Gastrocnemius medialis (tissue), 4 donors: ENCODE measurements at regions not wholly inside any gene's neighbourhood (a gene's known extent, or its start where the extent isn't known, plus 50 kb on each side); places are given as distances from the start of the nearest gene placed in this dataset.

ENCODE experiments used
- ATAC-seq, 2 donors: fragments of 150-250 bp; one replicate each; pipeline ENCODE4 v1.9.1; 2016
- DNase-seq, 2 donors: peaks; one replicate each; pipeline ENCODE4 v3.0.0-alpha.2; 2019
- H3K27ac ChIP-seq, 4 donors: fragments of 200-600 bp; sonication (generic); 1 replicate in 1 of 4; 2 replicates in 3 of 4; pipeline ENCODE4 v1.5.1; 2016 to 2018; ENCODE audit warnings: mild to moderate bottlenecking in 2 of 4, moderate library complexity in 1 of 4
- H3K27me3 ChIP-seq, 3 donors: fragments of 200-600 bp; sonication (generic) in 2 of 3; 1 replicate in 1 of 3; 2 replicates in 2 of 3; pipeline versions ENCODE4 v1.5.1 to v1.6.0; 2016 to 2019; ENCODE audit warnings: mild to moderate bottlenecking in 1 of 3, moderate library complexity in 1 of 3
- H3K36me3 ChIP-seq, 2 donors: fragments of 200-600 bp; sonication (generic) in 1 of 2; one replicate each; pipeline ENCODE4 v1.5.1; 2017 to 2018
- H3K4me1 ChIP-seq, 2 donors: fragments of 200-600 bp; sonication (generic) in 1 of 2; one replicate each; pipeline ENCODE4 v1.5.1; 2016 to 2017; ENCODE audit warnings: mild to moderate bottlenecking in 2 of 2
- H3K4me3 ChIP-seq, 4 donors: fragments of 200-600 bp; sonication (generic) in 3 of 4; 1 replicate in 1 of 4; 2 replicates in 3 of 4; pipeline ENCODE4 v1.5.1; 2016 to 2019; ENCODE audit warnings: mild to moderate bottlenecking in 2 of 4
- H3K9me3 ChIP-seq, 3 donors: fragments of 200-600 bp; sonication (generic) in 2 of 3; 1 replicate in 1 of 3; 2 replicates in 2 of 3; pipeline ENCODE4 v1.5.1; 2016 to 2019
- CTCF ChIP-seq, 5 experiments: fragments of 450-650 bp in 3 of 5; fragments of 200-600 bp in 2 of 5; sonication (generic) in 2 of 5; IDR thresholded peaks in 4 of 5; conservative IDR thresholded peaks in 1 of 5; 1 replicate in 4 of 5; 2 replicates in 1 of 5; pipeline ENCODE4 v1.5.1; 2016 to 2019; ENCODE audit warnings: antibody characterized with exemption in 5 of 5, mild to moderate bottlenecking in 3 of 5, moderate library complexity in 3 of 5
- POLR2A ChIP-seq, 2 donors: fragments of 450-650 bp; IDR thresholded peaks; one replicate each; pipeline ENCODE4 v1.6.1; 2017; ENCODE audit warnings: antibody characterized with exemption in 2 of 2, mild to moderate bottlenecking in 2 of 2, moderate library complexity in 2 of 2
- in situ Hi-C, 4 donors: fragments of 200-750 bp; cut with MboI; loops; one replicate each; pipeline versions ENCODE4 v1.15.0 to v1.8.0; 2017; ENCODE audit warnings: low sequenced_read_pairs in 4 of 4
- intact Hi-C: fragments of 100-400 bp; cut with DNase I; formaldehyde crosslinking; loops from one replicate; pipeline ENCODE4 v1.15.1; 2023; ENCODE audit warnings: low total_unique reads

GRCh38 chr2:225226441-225226840 lies 173.1 kb upstream of the NYAP2 start:
- no peak for ATAC-seq
- H3K36me3 ChIP-seq: no peaks in the 10 kb centered on the region
- no peak for DNase-seq
- no peak overlapping the region for H3K4me3 ChIP-seq
- in situ Hi-C loops: no loop called here
- H3K9me3 ChIP-seq: no peaks in the 10 kb centered on the region
- intact Hi-C loops: no loop called here
- H3K27ac ChIP-seq: no peak overlapping the region
- no peaks in the 10 kb centered on the region for H3K27me3 ChIP-seq
- TF ChIP-seq POLR2A (IDR thresholded peaks at IDR 0.05) (no peak), CTCF (IDR thresholded peaks at IDR 0.05 in 4 of 5, conservative IDR thresholded peaks at IDR 0.05 in 1 of 5) (no peak)
- H3K4me1 ChIP-seq: no peaks in the 10 kb centered on the region

DNA sequence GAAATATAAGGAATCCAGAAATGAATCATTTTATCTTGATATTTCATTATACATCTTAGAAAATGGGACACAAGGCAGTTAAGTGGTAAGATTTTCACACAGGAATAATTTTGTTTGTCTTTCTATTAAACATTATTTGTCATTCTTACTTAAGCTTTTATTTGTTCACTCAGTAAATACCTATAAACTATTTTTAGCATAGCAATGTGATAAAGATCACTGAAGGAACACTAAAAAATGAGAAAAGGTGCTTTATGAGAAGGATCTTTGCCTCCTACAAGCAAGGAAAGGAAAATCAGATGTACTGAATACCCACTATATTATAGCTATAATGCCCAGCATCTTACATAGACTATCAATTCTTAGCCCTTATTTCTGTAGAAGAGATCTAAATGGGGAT lies 176.2 kb upstream of the NYAP2 start:
- no peaks in the 10 kb centered on the region for H3K27me3 ChIP-seq
- ATAC-seq: no peak
- H3K9me3 ChIP-seq: no peaks in the 10 kb centered on the region
- in situ Hi-C loops: no loop called here
- H3K27ac ChIP-seq: no peak overlapping the region
- H3K4me1 ChIP-seq: no peaks in the 10 kb centered on the region
- TF ChIP-seq CTCF (IDR thresholded peaks at IDR 0.05 in 4 of 5, conservative IDR thresholded peaks at IDR 0.05 in 1 of 5) (no peak), POLR2A (IDR thresholded peaks at IDR 0.05) (no peak)
- intact Hi-C loops: no loop called here
- no peak overlapping the region for H3K4me3 ChIP-seq
- no peaks in the 10 kb centered on the region for H3K36me3 ChIP-seq
- DNase-seq: no peak

GRCh38 chr2:225207471-225207870 lies 165.2 kb upstream of the DOCK10 start:
- ATAC-seq (no peak), DNase-seq (no peak)
- H3K27me3 ChIP-seq: no peaks in the 10 kb centered on the region
- H3K4me3 ChIP-seq: no peak overlapping the region
- in situ Hi-C loops: no loop called here
- H3K36me3 ChIP-seq: no peaks in the 10 kb centered on the region
- TF ChIP-seq POLR2A (IDR thresholded peaks at IDR 0.05) (no peak), CTCF (IDR thresholded peaks at IDR 0.05 in 4 of 5, conservative IDR thresholded peaks at IDR 0.05 in 1 of 5) (no peak)
- no peaks in the 10 kb centered on the region for H3K4me1 ChIP-seq
- H3K9me3 ChIP-seq: no peaks in the 10 kb centered on the region
- intact Hi-C loops: no loop called here
- H3K27ac ChIP-seq: no peak overlapping the region

DNA sequence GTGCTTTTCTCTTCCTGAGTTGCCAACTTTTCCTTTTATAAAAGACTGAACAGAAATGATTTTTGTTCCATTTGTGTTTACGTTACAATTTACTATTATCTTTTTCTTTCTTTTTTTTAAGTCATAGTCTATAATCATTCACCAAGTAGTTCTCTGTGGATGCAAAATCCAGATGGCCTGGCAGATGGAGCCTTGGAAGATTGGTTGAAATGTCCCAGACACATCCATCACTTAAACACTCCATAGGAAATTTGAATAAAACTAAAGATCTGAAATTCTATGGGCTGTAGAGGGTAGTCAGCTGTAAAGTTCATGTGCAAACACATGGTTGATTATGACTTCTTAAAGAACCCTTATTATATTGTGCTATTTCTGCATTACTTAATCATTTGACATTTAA lies 164.8 kb upstream of the DOCK10 start:
- no peak overlapping the region for H3K27ac ChIP-seq
- ATAC-seq (no peak), DNase-seq (no peak)
- H3K9me3 ChIP-seq: no peaks in the 10 kb centered on the region
- no peak overlapping the region for H3K4me3 ChIP-seq
- in situ Hi-C loops (no loop called here), intact Hi-C loops (no loop called here)
- TF ChIP-seq POLR2A (IDR thresholded peaks at IDR 0.05) (no peak), CTCF (IDR thresholded peaks at IDR 0.05 in 4 of 5, conservative IDR thresholded peaks at IDR 0.05 in 1 of 5) (no peak)
- H3K4me1 ChIP-seq: no peaks in the 10 kb centered on the region
- no peaks in the 10 kb centered on the region for H3K27me3 ChIP-seq
- no peaks in the 10 kb centered on the region for H3K36me3 ChIP-seq

DNA sequence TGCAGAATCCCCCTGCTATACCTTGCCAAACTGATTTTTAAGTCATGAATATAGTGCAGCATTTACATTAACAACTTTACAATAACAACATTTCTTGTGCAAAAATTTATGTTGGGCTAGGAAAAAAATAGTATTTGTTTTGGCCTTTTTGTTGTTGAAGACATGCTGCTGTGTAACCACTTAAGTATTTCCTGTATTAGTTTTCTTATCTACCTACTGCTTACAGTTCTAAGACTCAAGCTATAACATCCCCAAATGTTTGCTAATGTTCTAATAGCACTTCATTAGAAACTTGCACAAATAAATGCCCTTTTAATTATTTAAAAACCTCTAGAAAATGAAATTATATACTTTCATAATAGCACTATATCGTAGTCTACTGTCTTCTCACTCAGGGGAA lies 154.3 kb upstream of the DOCK10 start:
- DNase-seq (no peak), ATAC-seq (no peak)
- H3K4me1 ChIP-seq: no peaks in the 10 kb centered on the region
- no peak overlapping the region for H3K4me3 ChIP-seq
- no peak for TF ChIP-seq POLR2A (IDR thresholded peaks at IDR 0.05)
- TF ChIP-seq CTCF (IDR thresholded peaks at IDR 0.05 in 4 of 5, conservative IDR thresholded peaks at IDR 0.05 in 1 of 5): no peak
- no peaks in the 10 kb centered on the region for H3K9me3 ChIP-seq
- H3K36me3 ChIP-seq: no peaks in the 10 kb centered on the region
- intact Hi-C loops (no loop called here), in situ Hi-C loops (no loop called here)
- no peaks in the 10 kb centered on the region for H3K27me3 ChIP-seq
- H3K27ac ChIP-seq: no peak overlapping the region
